Ishikawa (cell line): ENCODE measurements at regions not wholly inside any gene's neighbourhood (a gene's known extent, or its start where the extent isn't known, plus 50 kb on each side); places are given as distances from the start of the nearest gene placed in this dataset.

Experiments used
- EP300 ChIP-seq: IDR thresholded peaks from 2 replicates; pipeline ENCODE4 v1.6.1; 2012; ENCODE audit warnings: borderline replicate concordance
- NFIC ChIP-seq: IDR thresholded peaks from 2 replicates; pipeline ENCODE4 v1.6.1; 2012
- RAD21 ChIP-seq: IDR thresholded peaks from 2 replicates; pipeline ENCODE4 v1.6.1; 2012; ENCODE audit warnings: low read depth
- TEAD4 ChIP-seq: IDR thresholded peaks from 2 replicates; pipeline ENCODE4 v1.6.1; 2012

GRCh38 chr4:167581449-167581965 is 347.2 kb upstream of the SPOCK3 start:
- TF ChIP-seq EP300 (no peak), RAD21 (no peak), TEAD4 (no peak), NFIC (no peak)
